Activated CD8-positive, alpha-beta memory T cell treated with anti-CD3 and anti-CD28 coated beads, Interleukin-2, amount 50 U/mL, for 24 hours (primary cell): ENCODE measurements at regions not wholly inside any gene's neighbourhood (a gene's known extent, or its start where the extent isn't known, plus 50 kb on each side); places are given as distances from the start of the nearest gene placed in this dataset.

ENCODE experiments used
- DNase-seq: peaks from one replicate; pipeline ENCODE4 v3.0.0-alpha.2; 2020; ENCODE audit errors: extremely low read depth

DNA sequence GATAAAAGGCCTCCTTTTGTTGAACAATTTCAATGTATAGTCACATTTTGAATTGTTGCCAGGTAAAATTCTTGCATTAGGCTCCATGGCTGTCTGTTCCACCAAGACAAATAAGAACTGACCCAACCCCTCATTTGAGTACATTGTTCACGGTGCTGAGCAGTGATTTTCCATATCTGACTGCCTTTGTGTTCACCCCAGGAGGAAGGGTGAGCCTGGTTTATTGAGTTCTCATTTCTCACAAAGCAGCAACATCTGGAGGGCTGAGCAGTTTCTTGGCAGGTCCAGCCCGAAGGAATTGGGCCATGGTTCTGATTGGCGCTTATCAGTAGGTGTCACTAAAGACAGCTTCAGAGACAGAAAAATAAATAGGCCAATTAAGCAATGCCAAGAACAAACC lies 149.1 kb downstream of the BMP4 start:
- DNase-seq, result no peak

DNA sequence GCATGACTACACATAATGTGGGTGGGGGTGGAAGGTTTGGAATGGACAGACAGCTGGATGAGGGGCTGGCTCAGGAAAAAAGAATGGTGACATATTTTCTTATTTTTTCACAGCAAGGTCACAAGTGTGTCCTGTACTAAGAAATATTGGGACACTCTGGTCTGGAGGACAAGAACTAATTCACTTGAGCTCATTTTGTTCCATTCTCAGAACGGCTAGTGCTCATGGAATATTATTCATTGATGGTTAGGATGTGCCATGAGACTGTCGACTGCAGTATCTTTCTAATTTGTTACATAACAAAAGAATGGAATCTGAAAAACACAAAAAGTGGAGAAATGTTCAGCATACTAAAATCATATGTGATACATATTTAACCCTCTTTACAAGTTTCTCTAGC lies 149.5 kb downstream of the BMP4 start:
- DNase-seq, result no peak

DNA sequence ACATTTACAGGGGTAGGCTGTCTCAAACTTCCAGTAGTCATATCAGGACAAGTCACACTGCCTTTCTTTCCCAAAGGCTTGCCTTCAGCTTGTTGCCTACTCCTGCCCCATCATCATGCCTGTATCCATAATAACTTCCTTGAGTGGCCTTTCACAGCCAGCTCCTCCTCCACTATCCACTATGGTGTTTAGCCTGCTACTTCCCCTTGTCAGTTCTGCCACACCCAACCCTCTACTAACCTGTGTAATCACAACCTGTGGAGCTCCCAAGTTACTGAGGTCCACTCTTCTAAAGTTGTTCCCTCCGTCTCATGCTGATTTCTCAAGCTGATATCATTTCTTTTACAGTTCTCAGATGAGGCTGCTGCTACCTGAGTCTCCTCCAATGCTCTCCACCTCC lies 159.9 kb downstream of the BMP4 start:
- no peak for DNase-seq

DNA sequence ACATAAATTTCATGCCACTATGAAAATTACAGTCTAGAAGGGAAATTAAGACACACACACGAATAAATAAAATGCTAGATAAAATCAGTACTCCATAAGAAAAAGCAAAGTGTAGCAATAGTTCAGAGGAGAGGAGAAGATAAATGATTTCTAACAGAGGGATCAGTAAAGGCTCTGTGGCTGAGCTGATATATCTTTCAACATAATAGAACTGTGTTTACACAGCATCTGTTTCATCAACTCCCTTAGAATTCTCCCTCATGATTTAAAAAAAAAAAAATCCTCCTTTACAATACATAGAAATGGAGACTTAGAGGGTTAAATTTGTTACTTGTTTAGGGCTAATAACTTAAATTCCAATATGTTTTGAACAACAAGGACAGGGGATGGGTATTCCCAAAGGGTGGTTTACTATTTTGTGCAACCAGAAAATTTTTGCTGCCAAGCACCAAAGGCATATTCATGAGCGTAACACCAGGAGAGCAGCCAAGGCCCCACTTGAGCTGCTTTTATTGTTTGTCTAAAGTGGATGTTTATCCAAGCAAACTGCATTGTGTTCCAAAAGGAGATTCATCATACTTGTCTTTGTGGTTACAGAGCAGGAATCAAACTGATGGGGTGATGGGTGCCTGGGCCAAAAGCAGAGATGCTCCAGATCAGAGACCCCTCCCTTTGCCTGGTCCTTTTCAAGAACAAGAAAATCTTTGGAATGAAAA lies 162.7 kb downstream of the BMP4 start:
- no peak for DNase-seq

DNA sequence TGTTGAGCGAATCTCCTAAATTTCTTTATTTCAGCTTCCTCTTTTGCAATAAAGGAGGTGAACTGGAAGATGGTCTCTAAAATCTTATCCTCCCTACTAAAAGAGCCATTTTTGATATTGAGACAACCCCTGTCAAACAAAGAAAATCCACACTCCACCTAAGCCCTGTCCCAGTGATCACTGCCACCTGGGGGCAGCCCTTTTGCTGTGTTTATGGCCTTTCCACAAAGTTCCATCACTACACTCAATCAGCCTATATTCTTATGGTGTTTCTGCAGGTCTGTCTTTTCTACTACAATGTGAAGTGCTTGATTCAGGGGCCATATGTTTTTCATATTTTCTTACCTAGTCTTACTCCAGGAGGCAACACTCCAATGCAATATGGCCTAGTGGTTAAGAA lies 163.7 kb downstream of the BMP4 start:
- no peak for DNase-seq

DNA sequence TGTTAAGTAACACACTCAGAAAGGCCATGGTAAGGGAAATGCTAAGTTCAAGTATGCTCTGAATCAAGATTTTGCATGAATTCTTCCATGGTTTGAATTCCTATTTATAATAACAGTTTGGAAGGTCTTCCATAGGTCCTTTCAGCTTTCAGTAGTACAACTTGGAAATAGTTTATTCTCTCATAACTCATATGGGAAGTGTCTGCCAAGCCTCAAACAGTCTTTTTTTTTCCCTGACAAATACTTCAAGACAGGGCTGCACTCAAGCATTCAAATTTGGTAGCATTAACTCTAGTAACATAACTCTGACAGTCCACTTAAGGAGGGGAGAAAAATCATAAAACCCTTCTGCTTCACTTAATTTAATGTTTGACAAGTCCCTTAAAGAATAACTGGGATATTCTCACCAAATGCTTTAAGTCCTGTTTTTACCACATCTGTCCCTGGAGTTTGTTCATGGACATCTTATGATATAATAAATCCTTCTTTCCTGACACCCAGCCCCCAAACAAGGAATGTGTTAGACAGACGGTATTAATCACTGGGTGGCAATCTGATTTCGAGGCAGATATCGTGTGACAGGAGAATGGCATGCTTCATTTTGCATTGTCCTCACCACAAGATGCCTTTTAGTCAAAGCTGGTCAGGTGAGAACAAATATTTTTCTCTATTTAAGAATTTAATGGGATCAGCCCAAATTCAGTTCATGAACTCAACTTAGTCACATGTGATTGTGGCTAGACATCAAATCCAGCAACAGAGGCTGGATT lies 165.7 kb downstream of the BMP4 start:
- DNase-seq, result no peak

DNA sequence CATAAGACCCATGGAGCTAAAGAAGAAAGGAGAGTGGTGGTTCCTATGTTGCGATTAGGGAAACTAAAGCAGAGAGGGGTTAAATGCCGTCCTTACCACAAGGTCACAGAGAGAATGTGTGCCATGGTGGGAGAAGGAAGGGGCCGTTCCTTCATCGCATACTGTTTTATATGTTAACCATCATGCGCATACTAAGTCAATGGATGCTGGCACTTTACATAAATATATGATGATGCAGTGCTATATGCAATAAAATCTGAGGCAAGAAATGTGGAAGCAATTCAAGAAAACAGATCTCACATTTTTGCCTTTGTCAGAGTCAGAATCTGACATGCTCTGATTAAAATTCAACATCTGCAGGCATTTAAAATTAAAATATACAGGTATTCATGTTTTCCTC lies 168.1 kb downstream of the BMP4 start:
- DNase-seq, result no peak

DNA sequence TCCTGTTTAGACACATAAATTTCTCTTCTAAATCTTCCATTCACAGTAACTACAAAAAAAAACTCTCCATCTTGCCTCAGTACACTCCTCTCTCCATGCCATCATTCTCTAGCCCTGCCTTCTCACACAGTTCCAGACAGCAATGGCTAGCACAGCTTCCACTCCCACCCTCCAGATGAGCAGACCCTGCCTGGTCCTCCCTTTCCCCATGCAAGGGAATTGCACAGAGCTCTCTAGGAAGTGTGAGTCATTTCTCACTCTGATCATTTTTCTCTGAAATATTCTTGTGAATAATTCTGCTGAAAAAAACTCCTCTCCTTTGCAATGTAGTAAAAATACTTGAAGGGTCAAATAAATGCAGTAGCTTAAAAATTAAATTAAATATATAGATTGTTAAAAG lies 170.6 kb downstream of the BMP4 start:
- DNase-seq, result no peak

DNA sequence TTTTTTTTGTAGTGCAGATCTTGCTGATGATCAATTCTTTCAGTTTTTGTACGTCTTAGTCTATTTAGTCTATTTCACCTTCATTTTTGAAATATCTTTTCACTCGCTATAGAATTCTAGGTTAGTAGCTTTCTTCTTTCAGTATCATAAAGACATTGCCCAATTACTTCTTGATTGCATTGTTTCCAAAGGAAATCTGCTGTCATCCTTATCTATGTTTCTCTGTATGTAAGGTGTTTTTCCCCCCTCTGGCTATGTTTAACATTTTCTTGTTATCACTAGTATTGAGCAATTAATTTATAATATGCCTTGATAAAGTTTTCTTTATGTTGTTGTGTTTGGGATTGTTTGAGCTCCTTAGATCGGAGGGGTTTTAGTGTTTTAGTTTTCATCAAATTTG lies 171.9 kb downstream of the BMP4 start:
- no peak for DNase-seq

DNA sequence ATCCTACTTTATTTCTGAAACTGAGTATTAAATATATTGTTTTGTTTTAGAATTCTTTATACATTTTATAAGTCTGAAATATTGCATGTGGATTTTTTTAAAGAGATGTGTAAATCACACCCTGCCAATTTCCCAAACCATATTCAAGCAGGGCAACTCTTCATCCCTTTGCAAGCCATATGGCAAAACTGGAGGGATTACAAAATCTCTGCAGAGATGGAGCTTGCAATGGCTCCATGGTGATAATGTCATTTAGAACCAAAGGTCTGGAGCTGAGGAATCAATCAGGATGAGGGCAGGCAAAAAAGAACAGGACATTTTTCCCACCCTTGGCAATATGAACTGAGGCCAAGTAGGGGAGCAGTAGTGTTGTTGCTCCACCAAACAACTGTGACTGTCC lies 173.4 kb downstream of the BMP4 start:
- no peak for DNase-seq

DNA sequence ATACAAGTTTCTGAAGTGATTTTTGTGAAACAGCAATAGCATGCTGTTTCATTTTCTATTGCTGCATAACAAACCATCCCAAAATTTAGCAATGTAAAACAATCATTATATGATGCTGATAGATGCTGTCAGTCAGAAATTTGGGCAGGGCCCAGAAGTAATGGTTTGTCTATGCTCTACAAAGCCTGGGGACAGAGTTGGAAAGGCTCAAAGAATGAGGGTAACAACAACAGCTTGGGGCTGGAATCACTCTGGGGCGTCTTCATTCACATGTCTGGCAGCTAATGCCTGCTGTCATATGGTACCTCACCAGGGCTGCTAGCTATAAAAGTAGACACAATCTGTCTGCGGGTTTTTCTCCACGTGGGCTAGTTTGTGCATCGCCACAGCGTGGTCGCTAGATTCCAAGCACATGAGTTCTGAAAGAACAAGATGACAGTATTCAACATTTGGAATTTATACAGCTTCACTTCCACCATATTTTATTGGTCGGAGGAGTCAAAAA lies 176.5 kb downstream of the BMP4 start:
- DNase-seq, result no peak

DNA sequence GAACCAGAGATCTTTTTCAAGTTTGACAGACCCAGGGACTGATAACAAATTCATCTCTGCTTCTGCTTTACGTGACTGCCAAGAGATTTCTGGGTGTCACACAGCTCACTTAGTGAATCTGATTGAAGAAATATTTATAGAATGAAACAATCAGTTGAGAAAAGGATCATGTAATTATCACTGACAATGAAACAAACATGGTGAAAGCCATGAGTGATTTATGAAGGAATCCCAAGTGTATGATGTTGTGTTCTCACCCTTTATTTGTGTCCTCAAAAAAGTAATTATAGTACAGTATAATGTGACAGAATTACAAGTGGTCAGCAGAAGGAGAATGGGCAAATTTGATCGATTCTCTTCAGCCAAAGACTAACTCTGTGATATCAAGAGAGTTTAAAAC lies 177.3 kb downstream of the BMP4 start:
- no peak for DNase-seq

DNA sequence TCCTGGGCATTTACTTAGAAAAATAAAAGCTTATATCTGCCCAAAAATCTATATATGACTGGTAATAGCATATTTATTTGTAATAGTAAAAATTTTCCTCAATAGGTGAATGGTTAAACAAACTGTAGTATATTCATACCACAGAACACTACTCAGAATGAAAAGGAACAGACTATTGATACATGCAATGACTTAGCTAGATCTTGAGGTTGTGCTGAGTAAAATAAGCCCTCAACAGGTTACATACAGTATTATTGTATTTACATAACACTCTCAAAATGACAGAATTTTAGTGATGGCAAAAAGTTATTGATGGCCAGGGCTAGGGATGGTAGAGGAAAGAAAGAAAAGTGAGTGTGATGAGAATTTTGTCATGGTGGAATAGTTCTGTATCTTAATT lies 178.4 kb downstream of the BMP4 start:
- DNase-seq, result no peak

DNA sequence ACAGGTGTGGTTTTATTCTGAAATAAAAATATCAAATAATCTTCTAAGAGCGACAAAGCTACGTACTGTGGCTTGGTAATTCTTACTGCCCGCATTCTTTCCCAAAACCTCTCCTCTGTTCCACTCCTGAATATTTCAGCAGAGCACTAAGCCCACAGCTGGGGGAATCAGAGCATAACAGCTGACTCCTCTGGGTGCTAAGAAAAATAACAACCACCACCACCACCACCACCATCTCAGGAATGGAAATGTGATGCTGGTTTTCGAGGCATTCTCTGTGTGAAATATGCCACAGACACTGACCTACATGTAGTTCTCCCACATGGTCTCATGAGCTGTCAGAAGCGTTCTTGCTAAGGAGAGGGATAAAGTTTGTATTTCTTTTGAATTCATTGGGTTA lies 183.7 kb downstream of the BMP4 start:
- no peak for DNase-seq

DNA sequence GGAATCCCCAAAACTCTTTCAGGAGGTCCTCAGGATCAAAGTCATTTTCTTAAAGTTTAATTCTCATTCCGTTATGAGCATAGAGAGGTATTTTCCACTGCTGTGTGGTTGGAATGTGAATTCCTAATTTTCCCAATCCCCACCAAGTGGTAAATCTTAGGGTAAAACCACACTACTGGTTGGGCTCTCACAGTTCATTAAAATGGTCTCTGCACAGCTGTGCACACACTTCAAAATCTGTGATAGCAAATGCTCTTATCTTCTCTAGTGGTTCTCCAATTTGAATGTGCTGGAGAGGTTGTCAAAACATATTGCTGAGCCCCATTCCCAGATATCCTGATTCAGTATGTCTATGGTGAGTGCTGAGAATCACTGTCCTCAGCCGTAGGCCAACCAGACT lies 189.1 kb downstream of the BMP4 start:
- DNase-seq, result no peak

DNA sequence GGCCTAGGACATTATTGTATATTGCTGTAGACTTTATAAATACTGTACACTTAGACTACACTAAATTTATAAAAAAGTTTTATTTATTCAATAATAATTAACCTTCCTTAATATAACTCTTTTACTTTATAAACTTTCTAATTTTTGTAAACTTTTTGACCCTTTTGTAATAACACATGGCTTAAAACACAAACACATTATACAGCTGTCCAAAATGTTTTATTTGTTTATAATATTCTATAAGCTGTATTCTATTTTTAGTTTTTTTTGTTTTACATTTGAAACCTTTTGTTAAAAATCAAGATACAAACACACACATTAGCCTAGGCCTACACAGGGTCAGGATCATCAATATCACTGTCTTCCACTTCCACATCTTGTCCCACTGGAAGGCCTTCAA lies 190.0 kb downstream of the BMP4 start:
- DNase-seq, result no peak

DNA sequence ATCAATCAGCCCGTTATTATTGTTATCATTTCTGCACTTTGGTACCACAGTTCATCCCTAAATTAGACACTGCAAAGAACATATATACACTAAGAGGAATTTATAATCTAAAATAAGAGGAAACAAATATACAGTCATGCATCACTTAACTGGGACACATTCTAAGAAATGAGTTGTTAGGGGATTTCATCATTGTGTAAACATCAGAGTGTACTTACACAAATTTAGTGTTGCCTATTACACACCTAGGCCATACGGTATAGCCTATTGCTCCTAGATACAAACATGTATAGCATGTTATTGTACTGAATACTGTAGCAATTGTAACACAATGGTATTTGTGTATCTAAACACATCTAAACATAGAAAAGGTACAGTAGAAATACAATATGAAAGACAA lies 190.5 kb downstream of the BMP4 start:
- no peak for DNase-seq

DNA sequence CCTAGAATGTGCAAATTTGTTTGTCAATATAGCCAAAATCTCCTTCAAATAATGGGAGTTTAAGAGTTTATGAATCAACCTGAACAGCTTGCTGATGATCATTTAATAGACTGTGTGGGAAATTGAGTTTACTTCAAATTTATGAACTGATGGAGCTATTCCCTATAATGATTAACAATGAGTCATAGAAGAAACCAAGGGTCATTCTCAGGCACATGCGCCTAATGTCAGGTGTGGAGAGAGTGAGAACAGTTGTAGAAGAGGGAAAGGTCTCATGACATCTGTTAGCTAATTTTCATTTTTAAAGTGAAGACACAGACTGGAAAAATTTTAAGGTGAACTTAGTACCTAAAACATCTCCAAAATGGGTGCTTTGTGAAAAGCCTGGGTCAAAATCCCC lies 191.8 kb downstream of the BMP4 start:
- DNase-seq, result no peak

DNA sequence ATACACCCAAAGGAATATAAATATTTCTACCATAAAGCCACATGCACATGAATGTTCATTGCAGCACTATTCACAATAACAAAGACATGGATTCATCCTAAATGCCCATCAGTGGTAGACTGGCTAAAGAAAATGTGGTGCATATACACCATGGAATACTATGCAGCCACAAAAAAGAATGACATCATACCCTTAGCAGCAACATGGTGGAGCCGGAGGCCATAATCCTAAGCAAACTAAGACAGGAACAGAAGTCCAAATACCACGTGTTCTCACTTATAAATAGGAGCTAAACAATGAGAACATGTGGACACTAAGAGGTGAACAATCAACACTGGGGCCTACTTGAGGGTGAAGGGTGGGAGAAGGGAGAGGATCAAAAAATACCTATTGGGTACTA lies 198.5 kb downstream of the BMP4 start:
- no peak for DNase-seq

DNA sequence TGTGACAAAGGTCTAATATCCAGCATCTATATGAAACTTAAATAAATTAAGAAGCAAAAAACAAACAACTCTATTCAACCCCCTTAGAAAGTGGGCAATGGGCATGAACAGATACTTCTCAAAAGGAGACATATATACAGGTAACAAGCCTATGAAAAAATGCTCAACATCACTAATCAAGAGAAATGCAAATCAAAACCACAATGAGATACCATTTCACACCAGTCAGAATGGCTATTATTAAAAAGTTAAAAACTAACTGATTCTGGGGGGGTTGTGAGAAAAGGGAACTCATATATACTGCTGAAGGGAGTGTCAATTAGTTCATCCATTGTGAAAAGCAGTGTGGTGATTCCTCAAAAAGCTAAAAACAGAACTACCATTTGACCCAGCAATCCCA lies 198.9 kb downstream of the BMP4 start:
- DNase-seq, result no peak

DNA sequence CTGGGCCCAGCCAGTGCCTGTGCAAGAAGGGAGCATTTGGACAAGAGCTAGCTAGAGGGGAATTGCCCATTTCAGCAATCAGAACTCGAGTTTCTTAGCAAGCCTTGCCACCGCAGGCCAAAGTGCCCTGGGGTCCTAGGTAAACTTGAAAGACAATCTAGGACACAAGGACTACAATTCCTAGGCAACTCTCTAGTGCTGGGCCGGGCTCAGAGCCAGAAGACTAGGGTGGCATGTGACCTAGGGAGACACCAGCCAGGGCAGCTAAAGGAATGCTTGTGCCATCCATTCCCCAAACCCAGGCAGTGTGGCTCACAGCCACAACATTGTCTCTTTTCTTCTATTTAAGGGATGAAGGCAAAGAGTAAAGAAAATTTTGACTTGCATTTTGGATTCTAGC lies 205.0 kb downstream of the BMP4 start:
- no peak for DNase-seq

DNA sequence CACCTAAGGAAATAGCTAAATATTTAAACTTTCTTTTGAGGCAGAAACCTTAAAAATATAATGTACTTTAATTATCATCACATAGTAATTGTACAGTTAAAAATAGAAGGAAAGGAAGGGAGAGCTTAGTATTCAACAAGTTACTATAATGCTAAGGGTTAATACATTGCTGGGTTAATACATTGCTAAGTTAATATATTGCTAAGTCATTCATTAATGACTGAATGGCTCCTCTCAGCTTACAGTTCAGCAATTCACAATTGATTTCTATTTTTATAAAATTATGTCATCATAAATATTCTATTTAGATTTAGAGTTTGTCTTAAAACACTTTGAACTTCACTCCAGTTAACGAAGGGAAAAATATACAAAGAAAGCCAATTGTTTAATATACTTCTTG lies 207.9 kb downstream of the BMP4 start:
- DNase-seq, result no peak

DNA sequence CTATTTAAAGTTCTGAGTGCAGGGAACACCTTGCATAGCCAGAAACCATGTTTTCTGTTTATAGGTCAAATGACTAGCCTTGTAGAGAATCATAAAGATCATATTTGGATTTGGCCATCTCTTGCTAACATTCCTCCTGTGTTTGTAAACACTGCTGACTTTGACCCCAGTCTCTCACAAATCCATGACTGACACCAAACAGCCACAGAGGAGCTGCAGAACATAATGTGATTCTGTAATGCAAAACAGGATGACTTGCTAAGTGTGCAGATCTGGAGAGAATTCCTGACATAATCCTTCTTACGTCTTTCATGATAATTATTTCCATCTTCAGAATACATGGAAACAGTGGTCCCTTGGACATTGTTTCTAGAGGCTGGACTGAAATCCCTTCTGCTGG lies 211.8 kb downstream of the BMP4 start:
- DNase-seq, result no peak

DNA sequence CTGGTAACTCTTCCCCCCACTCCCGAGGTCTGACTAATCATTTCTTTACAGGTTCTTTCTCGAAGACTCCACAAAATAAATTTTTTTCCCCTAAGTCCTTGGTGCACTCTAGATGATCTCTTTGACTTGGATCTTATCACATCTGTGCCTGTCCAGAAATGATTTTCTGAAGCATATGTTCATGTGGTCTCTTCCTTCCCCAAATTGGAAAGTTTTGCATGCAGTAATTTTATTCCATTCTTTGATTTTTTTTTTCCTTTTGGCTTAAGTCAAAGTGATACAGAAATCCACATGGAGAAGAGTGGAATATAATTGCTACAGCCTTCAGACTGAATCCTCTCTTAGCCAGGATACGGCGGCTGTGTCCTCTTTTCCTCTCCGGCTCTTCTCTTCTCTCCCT lies 213.3 kb downstream of the BMP4 start:
- DNase-seq, result no peak
